DOHH2 (cell line): ENCODE measurements at regions not wholly inside any gene's neighbourhood (a gene's known extent, or its start where the extent isn't known, plus 50 kb on each side); places are given as distances from the start of the nearest gene placed in this dataset.
"Not testable (repeated sequence)": the region's sequence is repeated elsewhere in the genome, so short reads cannot be mapped to it uniquely, and the experiment has no call there.

Source experiments
- H3F3A ChIP-seq: fragments of 200-600 bp; sonication (generic), shearing (Covaris generic); 2 replicates; pipeline ENCODE4 v1.6.0; 2016; ENCODE audit warnings: antibody characterized with exemption, mild to moderate bottlenecking; ENCODE audit not compliant: control insufficient read depth, insufficient read depth
- H3K27ac ChIP-seq: fragments of 200-600 bp; sonication (generic); 2 replicates; pipeline ENCODE4 v1.5.1; 2014; ENCODE audit warnings: low read depth, mild to moderate bottlenecking, low read length, moderate library complexity
- H3K27me3 ChIP-seq: fragments of 200-600 bp; sonication (generic); 2 replicates; pipeline ENCODE4 v1.6.1; 2014; ENCODE audit warnings: mild to moderate bottlenecking, low read length, mixed read lengths; ENCODE audit not compliant: control insufficient read depth
- H3K36me3 ChIP-seq: fragments of 200-600 bp; sonication (generic); 2 replicates; pipeline ENCODE4 v1.6.1; 2014; ENCODE audit warnings: mild to moderate bottlenecking, low read length, moderate library complexity, mixed read lengths; ENCODE audit not compliant: control insufficient read depth
- H3K4me1 ChIP-seq: fragments of 200-600 bp; sonication (generic); 2 replicates; pipeline ENCODE4 v1.6.1; 2014; ENCODE audit warnings: mild to moderate bottlenecking, low read length, mixed read lengths; ENCODE audit not compliant: control insufficient read depth
- H3K4me2 ChIP-seq: fragments of 200-600 bp; sonication (generic); 2 replicates; pipeline ENCODE4 v1.6.0; 2014; ENCODE audit warnings: mild to moderate bottlenecking, low read length, moderate library complexity
- H3K4me3 ChIP-seq: fragments of 200-600 bp; sonication (generic); 2 replicates; pipeline ENCODE4 v1.5.1; 2014; ENCODE audit warnings: mild to moderate bottlenecking, low read length, mixed read lengths
- H3K79me2 ChIP-seq: fragments of 200-600 bp; sonication (generic); 2 replicates; pipeline ENCODE4 v1.6.1; 2014; ENCODE audit warnings: mild to moderate bottlenecking, low read length, mixed read lengths; ENCODE audit not compliant: control insufficient read depth
- H3K9me2 ChIP-seq: fragments of 200-600 bp; sonication (generic); replicated peaks from 2 replicates; pipeline ENCODE4 v1.6.1; 2014; ENCODE audit warnings: mild to moderate bottlenecking, low read length, mixed read lengths; ENCODE audit not compliant: control insufficient read depth
- H3K9me3 ChIP-seq: fragments of 200-600 bp; sonication (generic); 2 replicates; pipeline ENCODE4 v1.6.1; 2014; ENCODE audit warnings: antibody characterized with exemption, low read length, mixed read lengths; ENCODE audit not compliant: control insufficient read depth, insufficient read depth
- H4K20me1 ChIP-seq: fragments of 200-600 bp; sonication (generic); 2 replicates; pipeline ENCODE4 v1.6.0; 2014; ENCODE audit warnings: low read depth, mild to moderate bottlenecking, antibody characterized with exemption, low read length, moderate library complexity; ENCODE audit not compliant: control insufficient read depth, insufficient read depth
- CTCF ChIP-seq: fragments of 200-600 bp; sonication (generic); IDR thresholded peaks from one replicate; pipeline ENCODE4 v1.5.1; 2014; ENCODE audit warnings: antibody characterized with exemption, mild to moderate bottlenecking, low read depth, low read length; ENCODE audit not compliant: poor library complexity, severe bottlenecking
- EZH2phosphoT487 ChIP-seq: fragments of 200-600 bp; sonication (generic); IDR thresholded peaks from 2 replicates; pipeline ENCODE4 v1.6.1; 2017; ENCODE audit warnings: borderline replicate concordance, mild to moderate bottlenecking, antibody characterized with exemption, low read length, moderate library complexity, mixed read lengths

GRCh38 chr11:57056735-57057134, 68.0 kb downstream of the OR5AK2 start:
- no peaks in the 10 kb centered on the region for H3K4me1 ChIP-seq
- TF ChIP-seq EZH2phosphoT487 (no peak), CTCF (no peak)
- H3K9me2 ChIP-seq, result no peaks in the 10 kb centered on the region
- H3K36me3 ChIP-seq, result no peaks in the 10 kb centered on the region
- H3K79me2 ChIP-seq, result no peaks in the 10 kb centered on the region
- H3K4me3 ChIP-seq, result no peak overlapping the region
- no peaks in the 10 kb centered on the region for H4K20me1 ChIP-seq
- H3F3A ChIP-seq, result no peaks in the 10 kb centered on the region
- H3K4me2 ChIP-seq, result no peak overlapping the region
- H3K9me3 ChIP-seq, result no peaks in the 10 kb centered on the region
- no peak overlapping the region for H3K27ac ChIP-seq
- H3K27me3 ChIP-seq, result no peaks in the 10 kb centered on the region

GRCh38 chr11:57057561-57057960, 68.8 kb downstream of the OR5AK2 start:
- Histone ChIP-seq H3K36me3 (no peaks in the 10 kb centered on the region), H4K20me1 (no peaks in the 10 kb centered on the region), H3K4me3 (no peak overlapping the region), H3K9me3 (no peaks in the 10 kb centered on the region), H3F3A (no peaks in the 10 kb centered on the region), H3K4me1 (no peaks in the 10 kb centered on the region), H3K9me2 (no peaks in the 10 kb centered on the region), H3K79me2 (no peaks in the 10 kb centered on the region), H3K27me3 (no peaks in the 10 kb centered on the region), H3K27ac (no peak overlapping the region), H3K4me2 (no peak overlapping the region)
- TF ChIP-seq EZH2phosphoT487, result no peak

GRCh38 chr11:57062957-57063356, 74.2 kb downstream of the OR5AK2 start:
- H3K9me3 ChIP-seq, H3K79me2 ChIP-seq, H3K4me3 ChIP-seq: not testable (repeated sequence)

GRCh38 chr11:57069942-57070341, 81.2 kb downstream of the OR5AK2 start:
- no peaks in the 10 kb centered on the region for H3K36me3 ChIP-seq
- H3K27me3 ChIP-seq, result no peaks in the 10 kb centered on the region
- H4K20me1 ChIP-seq, result no peaks in the 10 kb centered on the region
- no peak overlapping the region for H3K27ac ChIP-seq
- H3K79me2 ChIP-seq, result no peaks in the 10 kb centered on the region
- TF ChIP-seq CTCF, result no peak
- TF ChIP-seq EZH2phosphoT487, result no peak
- no peak overlapping the region for H3K4me2 ChIP-seq
- no peaks in the 10 kb centered on the region for H3K9me2 ChIP-seq
- H3K9me3 ChIP-seq, result no peaks in the 10 kb centered on the region
- H3K4me1 ChIP-seq, result no peaks in the 10 kb centered on the region
- H3F3A ChIP-seq, result no peaks in the 10 kb centered on the region
- H3K4me3 ChIP-seq, result no peak overlapping the region

More at GRCh38 chr11:57062957-57063356, 74.2 kb downstream of the OR5AK2 start:
- H4K20me1 ChIP-seq, H3K27ac ChIP-seq, H3K36me3 ChIP-seq, H3K4me2 ChIP-seq, H3K27me3 ChIP-seq, H3K4me1 ChIP-seq, H3K9me2 ChIP-seq, H3F3A ChIP-seq: not testable (repeated sequence)
